ENCODE measurements at regions not wholly inside any gene's neighbourhood (a gene's known extent, or its start where the extent isn't known, plus 50 kb on each side); places are given as distances from the start of the nearest gene placed in this dataset.
"Not testable (repeated sequence)": the region's sequence is repeated elsewhere in the genome, so short reads cannot be mapped to it uniquely, and the experiment has no call there.

GRCh38 chr4:188657365-188657764 lies 518.1 kb downstream of the TRIML1 start:
- no peak for DNase-seq

- no peak for DNase-seq
These were observed 519.8 kb downstream of the TRIML1 start for GRCh38 chr4:188658958-188659522.

DNA sequence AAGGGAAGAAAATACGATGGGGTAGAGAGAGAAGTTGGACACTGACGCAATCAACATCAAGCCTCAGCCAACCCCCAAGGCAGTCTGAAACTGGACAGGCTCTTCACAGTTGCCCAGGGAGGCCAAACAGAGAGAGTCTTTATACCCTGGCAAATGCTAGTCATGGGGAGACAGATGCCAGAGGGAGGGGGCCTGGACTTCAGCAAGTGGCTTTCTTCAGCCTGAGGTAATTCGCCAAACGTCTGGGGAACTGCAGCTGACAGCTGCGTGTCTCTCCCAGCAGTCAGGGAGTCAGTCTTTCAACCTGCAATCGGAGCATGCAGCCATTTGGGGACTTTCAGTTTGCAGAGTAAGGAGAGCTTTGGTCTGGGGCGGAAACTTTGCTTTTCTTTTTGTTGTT lies 521.6 kb downstream of the TRIML1 start:
- peak in 47 of 56 donors; percentile 1 to 82 (median 52) for DNase-seq

GRCh38 chr4:188661502-188661901 lies 522.3 kb downstream of the TRIML1 start:
- DNase-seq = no peak

- no peak for DNase-seq
These were observed 524.1 kb downstream of the TRIML1 start for GRCh38 chr4:188663369-188663768.

- peak in 5 of 56 donors; percentile 2 to 28 (median 11) for DNase-seq
These were observed 526.5 kb downstream of the TRIML1 start for GRCh38 chr4:188665491-188666457.

DNA sequence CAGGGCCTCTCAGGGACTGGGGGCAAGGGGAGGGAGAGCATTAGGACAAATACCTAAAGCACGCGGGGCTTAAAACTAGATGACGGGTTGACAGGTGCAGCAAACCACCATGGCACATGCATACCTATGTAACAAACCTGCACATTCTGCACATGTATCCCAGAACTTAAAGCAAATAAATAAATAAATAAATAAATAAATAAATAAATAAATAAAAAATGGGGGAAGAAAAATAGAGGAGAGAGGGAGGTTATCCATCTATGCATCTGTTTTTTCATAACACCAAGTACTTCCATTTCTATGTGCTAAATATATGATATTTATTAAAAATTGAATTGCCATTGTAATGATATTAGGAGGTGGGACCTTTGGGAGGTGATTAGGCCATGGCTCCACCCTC lies 539.5 kb downstream of the TRIML1 start:
- DNase-seq = not testable (repeated sequence)

GRCh38 chr4:188680004-188680666 lies 540.9 kb downstream of the TRIML1 start:
- DNase-seq = no peak

GRCh38 chr4:188680667-188681063 lies 541.4 kb downstream of the TRIML1 start:
- DNase-seq = no peak

- DNase-seq = no peak
These were observed 543.1 kb downstream of the TRIML1 start for GRCh38 chr4:188682321-188682720.

DNA sequence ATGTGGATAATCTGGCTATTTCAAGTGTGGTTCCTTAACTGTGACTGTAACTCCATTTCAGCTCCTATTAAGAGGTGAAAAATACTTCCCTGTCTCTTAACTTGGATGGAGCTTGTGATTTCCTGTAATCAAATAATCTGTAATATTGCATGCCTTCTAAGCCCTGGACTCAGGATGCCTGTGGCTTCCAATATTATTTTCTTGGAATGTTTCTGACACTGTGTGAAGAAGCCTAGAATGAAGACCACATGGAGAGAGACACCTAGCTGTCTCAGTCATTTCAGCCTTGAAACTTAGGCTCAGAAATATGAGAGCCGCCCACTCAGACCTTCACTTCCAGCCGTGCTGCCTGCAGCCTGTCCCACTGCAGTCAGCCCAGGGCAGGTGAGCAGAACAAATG lies 544.3 kb downstream of the TRIML1 start:
- DNase-seq = no peak

DNA sequence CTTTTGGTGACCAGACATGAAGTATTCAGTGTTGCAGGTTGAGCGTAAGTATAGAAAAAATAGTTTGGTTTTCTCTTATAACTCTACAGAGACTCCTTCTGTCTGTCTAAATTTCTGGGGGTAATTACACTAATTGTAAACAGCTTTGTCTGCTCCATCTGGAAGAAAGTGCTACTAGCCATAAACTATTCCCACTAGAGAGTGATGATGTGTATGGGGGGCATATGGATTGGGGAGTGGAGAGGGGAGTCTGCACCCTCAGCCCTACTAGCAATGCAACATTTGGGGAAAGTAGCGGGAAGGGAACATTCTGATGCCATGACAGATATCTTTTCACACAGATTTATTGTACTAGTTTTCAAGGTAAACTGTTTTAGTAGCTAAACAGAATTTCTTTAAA lies 549.7 kb downstream of the TRIML1 start:
- no peak for DNase-seq

- DNase-seq = no peak
These were observed 552.6 kb downstream of the TRIML1 start for GRCh38 chr4:188691811-188692210.

DNA sequence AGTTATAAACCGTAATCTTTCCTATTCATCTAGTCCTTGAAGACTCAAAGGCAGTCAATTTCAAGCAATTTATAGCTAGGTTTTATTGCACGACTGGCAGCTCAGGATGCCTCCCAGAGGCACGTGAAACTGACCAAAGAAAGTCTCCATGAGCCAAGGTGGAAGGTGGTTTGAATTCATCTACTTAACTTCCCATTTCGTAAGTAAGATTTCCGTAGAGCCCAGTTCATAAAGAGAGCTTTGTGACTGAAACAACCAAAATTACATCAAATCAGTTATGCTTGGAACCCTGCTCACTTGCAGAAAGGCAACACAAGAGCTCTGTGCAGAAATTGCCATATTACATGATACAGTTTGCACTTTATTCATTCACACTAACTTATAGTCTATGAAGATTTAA lies 556.0 kb downstream of the TRIML1 start:
- DNase-seq = no peak

DNA sequence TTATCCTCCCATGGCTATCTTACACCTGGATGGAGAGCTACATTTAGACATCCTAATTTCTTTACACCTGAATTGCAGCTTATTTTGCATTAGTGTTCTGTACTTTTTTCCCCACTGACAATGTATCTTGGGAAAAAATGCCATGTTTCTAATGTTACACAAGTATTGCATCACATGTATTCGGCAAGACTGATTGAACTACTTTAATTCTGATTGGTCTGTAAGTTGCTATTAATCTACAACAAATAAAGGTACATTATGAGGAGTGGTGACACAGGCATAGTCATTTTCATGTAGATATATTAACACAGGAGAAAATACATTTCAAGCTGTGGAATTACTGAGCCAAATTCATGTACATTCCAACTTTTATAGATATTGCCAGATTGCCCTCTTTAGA lies 558.0 kb downstream of the TRIML1 start:
- DNase-seq = no peak

- no peak for DNase-seq
These were observed 562.7 kb downstream of the TRIML1 start for GRCh38 chr4:188701952-188702351.

GRCh38 chr4:188704288-188704687 lies 565.0 kb downstream of the TRIML1 start:
- DNase-seq = no peak

GRCh38 chr4:188707036-188707435 lies 567.8 kb downstream of the TRIML1 start:
- DNase-seq = no peak

DNA sequence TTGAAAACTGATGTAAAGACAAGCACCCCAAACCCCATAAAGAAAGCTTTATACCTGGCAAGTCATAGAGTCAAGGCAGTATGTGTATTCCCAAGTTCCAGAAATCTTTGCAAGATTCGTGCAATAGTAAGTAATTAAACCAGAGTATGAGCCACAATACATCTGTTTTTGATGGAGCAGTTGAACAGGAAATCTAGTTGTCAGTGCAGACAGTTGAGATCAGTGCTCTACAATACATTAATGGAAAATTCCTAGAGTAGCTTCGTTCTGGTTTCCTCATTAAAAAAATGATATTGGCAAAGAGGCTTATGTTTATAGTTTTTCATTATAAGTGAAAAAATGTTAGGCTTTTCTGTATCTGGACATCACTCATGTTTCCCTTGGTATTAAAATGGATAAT lies 575.3 kb downstream of the TRIML1 start:
- DNase-seq = no peak

DNA sequence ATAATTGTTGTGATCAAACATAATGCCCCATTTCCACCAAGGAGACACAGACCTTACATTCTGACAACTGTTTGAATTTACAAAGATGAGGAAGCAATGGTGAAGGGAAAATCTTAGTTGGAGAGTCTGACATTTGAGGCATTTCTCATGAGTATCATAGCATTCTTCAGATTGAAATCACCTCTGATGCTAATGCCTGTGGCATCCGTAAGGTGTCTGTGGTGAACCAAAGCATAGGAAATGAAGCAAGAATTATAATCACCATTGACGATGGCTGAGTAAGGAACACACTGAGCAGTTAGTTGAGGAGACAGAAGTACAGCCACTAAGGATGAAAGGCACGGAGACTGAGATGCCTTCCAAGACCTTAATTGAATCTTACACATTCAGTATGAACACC lies 575.7 kb downstream of the TRIML1 start:
- DNase-seq = no peak

DNA sequence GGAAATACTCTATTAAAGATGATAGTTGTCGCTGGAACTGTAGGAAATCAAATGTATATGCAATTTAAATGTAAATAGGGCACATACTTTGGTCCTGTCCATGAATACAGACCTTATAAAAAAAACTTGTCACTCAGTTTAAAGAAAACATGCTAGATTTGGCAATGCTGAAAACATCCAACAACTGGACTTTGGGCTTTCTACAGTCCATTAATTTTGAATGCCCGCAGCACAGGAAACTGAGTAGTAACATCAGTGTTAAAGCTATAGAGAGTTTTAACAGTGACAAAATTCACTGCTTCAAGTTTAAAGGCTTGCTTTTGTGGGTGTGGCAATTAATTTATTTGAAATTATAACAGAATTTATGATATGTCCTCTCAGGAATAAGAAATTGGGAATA lies 578.4 kb downstream of the TRIML1 start:
- no peak for DNase-seq

DNA sequence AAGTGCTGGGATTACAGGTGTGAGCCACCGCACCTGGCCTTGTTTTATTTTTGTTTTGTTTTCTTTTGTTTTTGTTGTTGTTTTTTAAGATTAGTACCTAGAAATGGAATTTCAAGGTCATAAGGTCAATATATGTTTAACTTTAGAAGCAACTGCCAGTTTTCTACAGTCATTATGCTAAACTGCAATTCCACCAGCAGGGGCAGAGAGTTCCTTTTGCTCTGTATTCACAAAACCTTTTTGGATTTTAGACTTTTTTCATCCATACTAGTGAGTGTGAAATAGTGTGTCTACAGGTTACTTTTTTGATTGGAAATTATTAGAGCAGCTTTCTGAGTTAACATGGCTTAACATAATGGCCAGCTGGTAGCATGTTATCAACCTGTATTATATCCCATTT lies 580.6 kb downstream of the TRIML1 start:
- DNase-seq = no peak
